K562 (cell line): ENCODE measurements at regions not wholly inside any gene's neighbourhood (a gene's known extent, or its start where the extent isn't known, plus 50 kb on each side); places are given as distances from the start of the nearest gene placed in this dataset.

Experiments
- KLF13 ChIP-seq: fragments of 450-650 bp; IDR thresholded peaks from 2 replicates; pipeline ENCODE4 v1.6.1; 2016; ENCODE audit warnings: missing genetic modification characterization, low read depth, mild to moderate bottlenecking, missing compliant biosample characterization, moderate library complexity, borderline replicate concordance
- NFE2 ChIP-seq: IDR thresholded peaks from 2 replicates; pipeline ENCODE4 v1.6.1; 2014; ENCODE audit warnings: antibody characterized with exemption, low read depth
- RAD21 ChIP-seq, 2 experiments: fragments of 250-450 bp in 1 of 2; fragments of 450-650 bp in 1 of 2; sonication (Bioruptor Pico) in 1 of 2; formaldehyde crosslinking in 1 of 2; IDR thresholded peaks in 1 of 2; conservative IDR thresholded peaks in 1 of 2; 2 replicates each; pipeline versions ENCODE4 v1.4.0 to v1.8.0; 2020 to 2022; ENCODE audit warnings: mild to moderate bottlenecking in 2 of 2, moderate library complexity in 1 of 2
- SRSF7 ChIP-seq: fragments of 200-400 bp; formaldehyde crosslinking; optimal IDR thresholded peaks from 2 replicates; pipeline ENCODE3; 2017; ENCODE audit warnings: mild to moderate bottlenecking, low read depth, low read length
- ZBTB7A ChIP-seq: IDR thresholded peaks from 2 replicates; pipeline ENCODE4 v1.6.1; 2011; ENCODE audit warnings: low read depth, mild to moderate bottlenecking, low read length, moderate library complexity, borderline replicate concordance; ENCODE audit not compliant: control insufficient read depth
- TF ChIP-seq, protein P1 (sequence below): sonication (generic); formaldehyde crosslinking; IDR thresholded peaks from 2 replicates; pipeline ENCODE4 v1.8.0; 2022; ENCODE audit warnings: mild to moderate bottlenecking, missing genetic modification reagents, borderline replicate concordance
- TF ChIP-seq, protein P2 (sequence below), 2 experiments: fragments of 450-650 bp; formaldehyde crosslinking in 1 of 2; IDR thresholded peaks; 2 replicates each; pipeline versions ENCODE4 v1.4.0 to v1.6.1; 2014 to 2020; ENCODE audit warnings: mild to moderate bottlenecking in 2 of 2, borderline replicate concordance in 1 of 2, low read depth in 1 of 2
- TF ChIP-seq, protein P3 (sequence below): sonication (generic); formaldehyde crosslinking; IDR thresholded peaks from 2 replicates; pipeline ENCODE4 v1.8.0; 2022; ENCODE audit warnings: mild to moderate bottlenecking, missing genetic modification reagents
- TF ChIP-seq, protein P4 (sequence below): sonication (generic); formaldehyde crosslinking; IDR thresholded peaks from 2 replicates; pipeline ENCODE4 v1.8.0; 2022; ENCODE audit warnings: missing genetic modification reagents, mild to moderate bottlenecking, borderline replicate concordance

DNA sequence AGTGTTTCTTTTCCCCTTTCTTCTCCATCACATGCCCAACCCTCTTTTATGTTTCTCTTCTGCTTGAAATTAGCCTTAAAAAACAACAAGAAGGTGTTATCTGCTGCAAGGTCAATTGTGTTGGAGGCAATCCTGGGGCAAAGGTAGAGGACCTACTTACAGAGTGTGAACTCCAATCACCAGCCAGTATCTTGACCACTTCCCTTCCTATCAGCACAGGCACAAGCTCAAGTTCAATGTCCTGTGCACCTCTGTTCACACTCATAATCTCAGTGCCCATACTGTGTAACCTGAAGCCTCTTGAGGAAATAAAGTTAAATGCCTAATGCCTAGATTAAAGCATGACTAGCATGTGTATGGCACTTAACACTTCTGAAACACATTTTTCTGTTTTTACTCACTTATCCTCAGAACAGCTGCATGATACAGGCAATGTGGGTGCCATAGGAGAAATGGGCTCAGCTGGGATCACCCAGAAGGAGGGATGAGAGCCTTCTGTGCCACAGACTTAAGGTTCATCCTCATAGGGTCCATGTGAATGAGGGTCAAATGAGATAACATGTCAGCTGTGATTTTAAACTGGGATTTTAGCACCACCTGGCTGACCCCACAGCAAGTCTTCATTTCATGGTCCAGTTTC is 701.5 kb downstream of the BCL11A start:
- TF ChIP-seq RAD21 (CRISPR knock-in tag; conservative IDR thresholded peaks at IDR 0.05 in 1 of 2, IDR thresholded peaks at IDR 0.05 in 1 of 2) (no peak), ZBTB7A (no peak), SRSF7 (no peak), KLF13 (tag) (no peak), NFE2 (no peak)
- TF ChIP-seq, protein P1, sequence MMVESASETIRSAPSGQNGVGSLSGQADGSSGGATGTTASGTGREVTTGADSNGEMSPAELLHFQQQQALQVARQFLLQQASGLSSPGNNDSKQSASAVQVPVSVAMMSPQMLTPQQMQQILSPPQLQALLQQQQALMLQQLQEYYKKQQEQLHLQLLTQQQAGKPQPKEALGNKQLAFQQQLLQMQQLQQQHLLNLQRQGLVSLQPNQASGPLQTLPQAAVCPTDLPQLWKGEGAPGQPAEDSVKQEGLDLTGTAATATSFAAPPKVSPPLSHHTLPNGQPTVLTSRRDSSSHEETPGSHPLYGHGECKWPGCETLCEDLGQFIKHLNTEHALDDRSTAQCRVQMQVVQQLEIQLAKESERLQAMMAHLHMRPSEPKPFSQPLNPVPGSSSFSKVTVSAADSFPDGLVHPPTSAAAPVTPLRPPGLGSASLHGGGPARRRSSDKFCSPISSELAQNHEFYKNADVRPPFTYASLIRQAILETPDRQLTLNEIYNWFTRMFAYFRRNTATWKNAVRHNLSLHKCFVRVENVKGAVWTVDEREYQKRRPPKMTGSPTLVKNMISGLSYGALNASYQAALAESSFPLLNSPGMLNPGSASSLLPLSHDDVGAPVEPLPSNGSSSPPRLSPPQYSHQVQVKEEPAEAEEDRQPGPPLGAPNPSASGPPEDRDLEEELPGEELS (CRISPR knock-in tag) = no peak
- TF ChIP-seq, protein P2, sequence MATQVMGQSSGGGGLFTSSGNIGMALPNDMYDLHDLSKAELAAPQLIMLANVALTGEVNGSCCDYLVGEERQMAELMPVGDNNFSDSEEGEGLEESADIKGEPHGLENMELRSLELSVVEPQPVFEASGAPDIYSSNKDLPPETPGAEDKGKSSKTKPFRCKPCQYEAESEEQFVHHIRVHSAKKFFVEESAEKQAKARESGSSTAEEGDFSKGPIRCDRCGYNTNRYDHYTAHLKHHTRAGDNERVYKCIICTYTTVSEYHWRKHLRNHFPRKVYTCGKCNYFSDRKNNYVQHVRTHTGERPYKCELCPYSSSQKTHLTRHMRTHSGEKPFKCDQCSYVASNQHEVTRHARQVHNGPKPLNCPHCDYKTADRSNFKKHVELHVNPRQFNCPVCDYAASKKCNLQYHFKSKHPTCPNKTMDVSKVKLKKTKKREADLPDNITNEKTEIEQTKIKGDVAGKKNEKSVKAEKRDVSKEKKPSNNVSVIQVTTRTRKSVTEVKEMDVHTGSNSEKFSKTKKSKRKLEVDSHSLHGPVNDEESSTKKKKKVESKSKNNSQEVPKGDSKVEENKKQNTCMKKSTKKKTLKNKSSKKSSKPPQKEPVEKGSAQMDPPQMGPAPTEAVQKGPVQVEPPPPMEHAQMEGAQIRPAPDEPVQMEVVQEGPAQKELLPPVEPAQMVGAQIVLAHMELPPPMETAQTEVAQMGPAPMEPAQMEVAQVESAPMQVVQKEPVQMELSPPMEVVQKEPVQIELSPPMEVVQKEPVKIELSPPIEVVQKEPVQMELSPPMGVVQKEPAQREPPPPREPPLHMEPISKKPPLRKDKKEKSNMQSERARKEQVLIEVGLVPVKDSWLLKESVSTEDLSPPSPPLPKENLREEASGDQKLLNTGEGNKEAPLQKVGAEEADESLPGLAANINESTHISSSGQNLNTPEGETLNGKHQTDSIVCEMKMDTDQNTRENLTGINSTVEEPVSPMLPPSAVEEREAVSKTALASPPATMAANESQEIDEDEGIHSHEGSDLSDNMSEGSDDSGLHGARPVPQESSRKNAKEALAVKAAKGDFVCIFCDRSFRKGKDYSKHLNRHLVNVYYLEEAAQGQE (IDR thresholded peaks at IDR 0.05; ENCODE audit: borderline replicate concordance) = no peak
- TF ChIP-seq, protein P2 (CRISPR knock-in tag; IDR thresholded peaks at IDR 0.05; ENCODE audit: low read depth) = no peak
- TF ChIP-seq, protein P3, sequence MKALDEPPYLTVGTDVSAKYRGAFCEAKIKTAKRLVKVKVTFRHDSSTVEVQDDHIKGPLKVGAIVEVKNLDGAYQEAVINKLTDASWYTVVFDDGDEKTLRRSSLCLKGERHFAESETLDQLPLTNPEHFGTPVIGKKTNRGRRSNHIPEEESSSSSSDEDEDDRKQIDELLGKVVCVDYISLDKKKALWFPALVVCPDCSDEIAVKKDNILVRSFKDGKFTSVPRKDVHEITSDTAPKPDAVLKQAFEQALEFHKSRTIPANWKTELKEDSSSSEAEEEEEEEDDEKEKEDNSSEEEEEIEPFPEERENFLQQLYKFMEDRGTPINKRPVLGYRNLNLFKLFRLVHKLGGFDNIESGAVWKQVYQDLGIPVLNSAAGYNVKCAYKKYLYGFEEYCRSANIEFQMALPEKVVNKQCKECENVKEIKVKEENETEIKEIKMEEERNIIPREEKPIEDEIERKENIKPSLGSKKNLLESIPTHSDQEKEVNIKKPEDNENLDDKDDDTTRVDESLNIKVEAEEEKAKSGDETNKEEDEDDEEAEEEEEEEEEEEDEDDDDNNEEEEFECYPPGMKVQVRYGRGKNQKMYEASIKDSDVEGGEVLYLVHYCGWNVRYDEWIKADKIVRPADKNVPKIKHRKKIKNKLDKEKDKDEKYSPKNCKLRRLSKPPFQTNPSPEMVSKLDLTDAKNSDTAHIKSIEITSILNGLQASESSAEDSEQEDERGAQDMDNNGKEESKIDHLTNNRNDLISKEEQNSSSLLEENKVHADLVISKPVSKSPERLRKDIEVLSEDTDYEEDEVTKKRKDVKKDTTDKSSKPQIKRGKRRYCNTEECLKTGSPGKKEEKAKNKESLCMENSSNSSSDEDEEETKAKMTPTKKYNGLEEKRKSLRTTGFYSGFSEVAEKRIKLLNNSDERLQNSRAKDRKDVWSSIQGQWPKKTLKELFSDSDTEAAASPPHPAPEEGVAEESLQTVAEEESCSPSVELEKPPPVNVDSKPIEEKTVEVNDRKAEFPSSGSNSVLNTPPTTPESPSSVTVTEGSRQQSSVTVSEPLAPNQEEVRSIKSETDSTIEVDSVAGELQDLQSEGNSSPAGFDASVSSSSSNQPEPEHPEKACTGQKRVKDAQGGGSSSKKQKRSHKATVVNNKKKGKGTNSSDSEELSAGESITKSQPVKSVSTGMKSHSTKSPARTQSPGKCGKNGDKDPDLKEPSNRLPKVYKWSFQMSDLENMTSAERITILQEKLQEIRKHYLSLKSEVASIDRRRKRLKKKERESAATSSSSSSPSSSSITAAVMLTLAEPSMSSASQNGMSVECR (CRISPR knock-in tag) = no peak
- TF ChIP-seq, protein P4, sequence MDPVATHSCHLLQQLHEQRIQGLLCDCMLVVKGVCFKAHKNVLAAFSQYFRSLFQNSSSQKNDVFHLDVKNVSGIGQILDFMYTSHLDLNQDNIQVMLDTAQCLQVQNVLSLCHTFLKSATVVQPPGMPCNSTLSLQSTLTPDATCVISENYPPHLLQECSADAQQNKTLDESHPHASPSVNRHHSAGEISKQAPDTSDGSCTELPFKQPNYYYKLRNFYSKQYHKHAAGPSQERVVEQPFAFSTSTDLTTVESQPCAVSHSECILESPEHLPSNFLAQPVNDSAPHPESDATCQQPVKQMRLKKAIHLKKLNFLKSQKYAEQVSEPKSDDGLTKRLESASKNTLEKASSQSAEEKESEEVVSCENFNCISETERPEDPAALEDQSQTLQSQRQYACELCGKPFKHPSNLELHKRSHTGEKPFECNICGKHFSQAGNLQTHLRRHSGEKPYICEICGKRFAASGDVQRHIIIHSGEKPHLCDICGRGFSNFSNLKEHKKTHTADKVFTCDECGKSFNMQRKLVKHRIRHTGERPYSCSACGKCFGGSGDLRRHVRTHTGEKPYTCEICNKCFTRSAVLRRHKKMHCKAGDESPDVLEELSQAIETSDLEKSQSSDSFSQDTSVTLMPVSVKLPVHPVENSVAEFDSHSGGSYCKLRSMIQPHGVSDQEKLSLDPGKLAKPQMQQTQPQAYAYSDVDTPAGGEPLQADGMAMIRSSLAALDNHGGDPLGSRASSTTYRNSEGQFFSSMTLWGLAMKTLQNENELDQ (CRISPR knock-in tag) = no peak
